Right lobe of liver (tissue), 4 donors: ENCODE measurements at regions not wholly inside any gene's neighbourhood (a gene's known extent, or its start where the extent isn't known, plus 50 kb on each side); places are given as distances from the start of the nearest gene placed in this dataset.

Source experiments
- POLR2A ChIP-seq: fragments of 450-650 bp; IDR thresholded peaks from one replicate; pipeline ENCODE4 v1.6.1; 2017; ENCODE audit warnings: antibody characterized with exemption, mild to moderate bottlenecking
- TF ChIP-seq, protein P1 (sequence below), 4 donors: fragments of 200-600 bp in 3 of 4; fragments of 450-650 bp in 1 of 4; IDR thresholded peaks; one replicate each; pipeline versions ENCODE4 v1.5.1 to v1.8.0; 2016 to 2022; ENCODE audit warnings: antibody characterized with exemption in 4 of 4, mild to moderate bottlenecking in 2 of 4
- donor health status: DM: no; HTN: no; CAD: no.
- donor health status: DM: no; HTN: no; CAD: no.
- donor health status: DM: no; HTN: yes; CAD: no.

GRCh38 chr6:169155481-169155880 lies 98.2 kb downstream of the THBS2 start:
- no peak for TF ChIP-seq POLR2A
- TF ChIP-seq, protein P1, sequence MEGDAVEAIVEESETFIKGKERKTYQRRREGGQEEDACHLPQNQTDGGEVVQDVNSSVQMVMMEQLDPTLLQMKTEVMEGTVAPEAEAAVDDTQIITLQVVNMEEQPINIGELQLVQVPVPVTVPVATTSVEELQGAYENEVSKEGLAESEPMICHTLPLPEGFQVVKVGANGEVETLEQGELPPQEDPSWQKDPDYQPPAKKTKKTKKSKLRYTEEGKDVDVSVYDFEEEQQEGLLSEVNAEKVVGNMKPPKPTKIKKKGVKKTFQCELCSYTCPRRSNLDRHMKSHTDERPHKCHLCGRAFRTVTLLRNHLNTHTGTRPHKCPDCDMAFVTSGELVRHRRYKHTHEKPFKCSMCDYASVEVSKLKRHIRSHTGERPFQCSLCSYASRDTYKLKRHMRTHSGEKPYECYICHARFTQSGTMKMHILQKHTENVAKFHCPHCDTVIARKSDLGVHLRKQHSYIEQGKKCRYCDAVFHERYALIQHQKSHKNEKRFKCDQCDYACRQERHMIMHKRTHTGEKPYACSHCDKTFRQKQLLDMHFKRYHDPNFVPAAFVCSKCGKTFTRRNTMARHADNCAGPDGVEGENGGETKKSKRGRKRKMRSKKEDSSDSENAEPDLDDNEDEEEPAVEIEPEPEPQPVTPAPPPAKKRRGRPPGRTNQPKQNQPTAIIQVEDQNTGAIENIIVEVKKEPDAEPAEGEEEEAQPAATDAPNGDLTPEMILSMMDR (IDR thresholded peaks at IDR 0.05): no peak
